ENCODE measurements at regions not wholly inside any gene's neighbourhood (a gene's known extent, or its start where the extent isn't known, plus 50 kb on each side); places are given as distances from the start of the nearest gene placed in this dataset.

- TF ChIP-seq YY1 (IDR thresholded peaks at IDR 0.05), result no peak
- TF ChIP-seq GABPA (IDR thresholded peaks at IDR 0.05 in 1 of 2, conservative IDR thresholded peaks at IDR 0.05 in 1 of 2), result no peak
- TF ChIP-seq FOXA1 (IDR thresholded peaks at IDR 0.05), result no peak
- no peak for TF ChIP-seq RAD21 (IDR thresholded peaks at IDR 0.05)
- TF ChIP-seq SP1 (IDR thresholded peaks at IDR 0.05), result no peak
- no peak for TF ChIP-seq HNF4A (conservative IDR thresholded peaks at IDR 0.05)
- TF ChIP-seq CTCF (IDR thresholded peaks at IDR 0.05; ENCODE audit: low read depth, low read length, missing input control), result no peak
- TF ChIP-seq FOXA2 (IDR thresholded peaks at IDR 0.05), result no peak
- TF ChIP-seq NR2F2 (IDR thresholded peaks at IDR 0.05), result no peak
- no peak for TF ChIP-seq EGR1 (IDR thresholded peaks at IDR 0.05; ENCODE audit: low read depth in 2 of 2)
- TF ChIP-seq RXRA (IDR thresholded peaks at IDR 0.05), result no peak
- TF ChIP-seq TAF1 (conservative IDR thresholded peaks at IDR 0.05), result no peak
- H3K4me1 ChIP-seq (ENCODE audit: control insufficient read depth in 4 of 4, insufficient read depth in 4 of 4, low read length in 3 of 4), result peaks cover 0 to 4% (median 0%) of the 10 kb centered on the region in 4 donors
- no peak overlapping the region for H3K9ac ChIP-seq (ENCODE audit: low read depth in 1 of 2, low read length in 2 of 2)
- H3K9me3 ChIP-seq (ENCODE audit: control insufficient read depth in 4 of 4, low read length in 3 of 4), result peaks cover 0 to 9% (median 4%) of the 10 kb centered on the region in 4 donors
- H3K36me3 ChIP-seq (ENCODE audit: control insufficient read depth in 4 of 4, insufficient read depth in 3 of 4, low read depth in 1 of 4, low read length in 3 of 4), result no peaks in the 10 kb centered on the region
- H3K4me3 ChIP-seq (ENCODE audit: low read depth in 1 of 3, low read length in 3 of 3), result no peak overlapping the region
- no peak for DNase-seq (ENCODE audit: low spot score)
- WGBS, result 93% methylated on average over 5 of the region's 5 CpGs
- no peaks in the 10 kb centered on the region for H3K27me3 ChIP-seq (ENCODE audit: control insufficient read depth in 4 of 4, insufficient read depth in 4 of 4, low read length in 3 of 4)
- no peak overlapping the region for H3K27ac ChIP-seq (ENCODE audit: low read depth in 1 of 2, low read length in 2 of 2)
Observed at GRCh38 chr2:37784759-37785149, 113.3 kb upstream of the CDC42EP3 start.

GRCh38 chr2:37786191-37786698 lies 114.8 kb upstream of the CDC42EP3 start:
- no peak for TF ChIP-seq MAX (IDR thresholded peaks at IDR 0.05)
- no peak for TF ChIP-seq FOXA1 (IDR thresholded peaks at IDR 0.05)
- TF ChIP-seq ATF3 (IDR thresholded peaks at IDR 0.05), result no peak
- no peak for TF ChIP-seq CTCF (IDR thresholded peaks at IDR 0.05; ENCODE audit: low read depth, low read length, missing input control)
- WGBS, result 100% methylated on average over 1 of the region's 1 CpG
- Histone ChIP-seq H3K9me3 (ENCODE audit: control insufficient read depth in 4 of 4, low read length in 3 of 4) (peaks cover 0 to 9% (median 4%) of the 10 kb centered on the region in 4 donors), H3K36me3 (ENCODE audit: control insufficient read depth in 4 of 4, insufficient read depth in 3 of 4, low read depth in 1 of 4, low read length in 3 of 4) (no peaks in the 10 kb centered on the region), H3K9ac (ENCODE audit: low read depth in 1 of 2, low read length in 2 of 2) (no peak overlapping the region), H3K4me3 (ENCODE audit: low read depth in 1 of 3, low read length in 3 of 3) (no peak overlapping the region), H3K4me1 (ENCODE audit: control insufficient read depth in 4 of 4, insufficient read depth in 4 of 4, low read length in 3 of 4) (peaks cover 0 to 4% (median 0%) of the 10 kb centered on the region in 4 donors), H3K27me3 (ENCODE audit: control insufficient read depth in 4 of 4, insufficient read depth in 4 of 4, low read length in 3 of 4) (no peaks in the 10 kb centered on the region), H3K27ac (ENCODE audit: low read depth in 1 of 2, low read length in 2 of 2) (no peak overlapping the region)
- no peak for DNase-seq (ENCODE audit: low spot score)

- H3K4me1 ChIP-seq (ENCODE audit: control insufficient read depth in 4 of 4, insufficient read depth in 4 of 4, low read length in 3 of 4), result peaks cover 0 to 4% (median 0%) of the 10 kb centered on the region in 4 donors
- peaks cover 0 to 9% (median 4%) of the 10 kb centered on the region in 4 donors for H3K9me3 ChIP-seq (ENCODE audit: control insufficient read depth in 4 of 4, low read length in 3 of 4)
- no peak for DNase-seq (ENCODE audit: low spot score)
- H3K27me3 ChIP-seq (ENCODE audit: control insufficient read depth in 4 of 4, insufficient read depth in 4 of 4, low read length in 3 of 4), result no peaks in the 10 kb centered on the region
- no peak overlapping the region for H3K4me3 ChIP-seq (ENCODE audit: low read depth in 1 of 3, low read length in 3 of 3)
- no peaks in the 10 kb centered on the region for H3K36me3 ChIP-seq (ENCODE audit: control insufficient read depth in 4 of 4, insufficient read depth in 3 of 4, low read depth in 1 of 4, low read length in 3 of 4)
- 41% methylated on average over 5 of the region's 5 CpGs for WGBS
- H3K27ac ChIP-seq (ENCODE audit: low read depth in 1 of 2, low read length in 2 of 2), result no peak overlapping the region
- no peak overlapping the region for H3K9ac ChIP-seq (ENCODE audit: low read depth in 1 of 2, low read length in 2 of 2)
- TF ChIP-seq SP1 (IDR thresholded peaks at IDR 0.05), result no peak
- peak in 1 of 2 donors; percentile 30 for TF ChIP-seq RXRA (IDR thresholded peaks at IDR 0.05)
- no peak for TF ChIP-seq JUND (IDR thresholded peaks at IDR 0.05)
- TF ChIP-seq ATF3 (IDR thresholded peaks at IDR 0.05), result no peak
- TF ChIP-seq TAF1 (conservative IDR thresholded peaks at IDR 0.05), result no peak
- TF ChIP-seq RAD21 (IDR thresholded peaks at IDR 0.05), result no peak
- TF ChIP-seq CTCF (IDR thresholded peaks at IDR 0.05; ENCODE audit: low read depth, low read length, missing input control), result no peak
- peak in 1 of 2 donors; percentile 29 for TF ChIP-seq HNF4A (conservative IDR thresholded peaks at IDR 0.05)
- no peak for TF ChIP-seq GABPA (IDR thresholded peaks at IDR 0.05 in 1 of 2, conservative IDR thresholded peaks at IDR 0.05 in 1 of 2)
- TF ChIP-seq MAX (IDR thresholded peaks at IDR 0.05), result peak; percentile 22
- TF ChIP-seq ZBTB33 (IDR thresholded peaks at IDR 0.05), result peak; percentile 18
- TF ChIP-seq HNF4G (IDR thresholded peaks at IDR 0.05), result no peak
- peak; percentile 95 for TF ChIP-seq FOXA1 (IDR thresholded peaks at IDR 0.05)
- TF ChIP-seq FOXA2 (IDR thresholded peaks at IDR 0.05), result peak; percentile 98
Observed at GRCh38 chr2:37786854-37787253, 115.4 kb upstream of the CDC42EP3 start.
